ENCODE measurements at regions not wholly inside any gene's neighbourhood (a gene's known extent, or its start where the extent isn't known, plus 50 kb on each side); places are given as distances from the start of the nearest gene placed in this dataset.

GRCh38 chrX:26387906-26388305 is 171.9 kb downstream of the MAGEB5 start:
- TF ChIP-seq BHLHE40 (IDR thresholded peaks at IDR 0.05; ENCODE audit: borderline replicate concordance) (no peak), FOXA1 (IDR thresholded peaks at IDR 0.05) (no peak), ELF4 (IDR thresholded peaks at IDR 0.05) (no peak), CTBP1 (IDR thresholded peaks at IDR 0.05; ENCODE audit: borderline replicate concordance) (no peak), NFRKB (IDR thresholded peaks at IDR 0.05) (no peak), SUZ12 (IDR thresholded peaks at IDR 0.05) (no peak), L3MBTL2 (conservative IDR thresholded peaks at IDR 0.05) (no peak)

Data from HEK293T (cell line).